A549 (cell line): ENCODE measurements at regions not wholly inside any gene's neighbourhood (a gene's known extent, or its start where the extent isn't known, plus 50 kb on each side); places are given as distances from the start of the nearest gene placed in this dataset.
A peak's percentile ranks its signal among the peaks of the same experiment; 100 is the strongest.

ENCODE experiments used
- ATAC-seq, 2 experiments: fragments of 200-7000 bp in 1 of 2; fragments of >200 bp in 1 of 2; cut with Nextera tagmentation in 1 of 2; cut with Tn5 transposase in 1 of 2; 3 replicates each; pipeline versions ENCODE4 v1.8.0 to v1.9.1; 2018 to 2020; ENCODE audit warnings: mild to moderate bottlenecking in 1 of 2, moderate library complexity in 1 of 2
- CTCF ChIA-PET: fragments of 300-600 bp; sonication (Branson Sonifier 250); formaldehyde crosslinking; extraction: SDS; loops from one replicate; lab custom pipeline; 2021; ENCODE audit warnings: antibody characterized with exemption, inconsistent platforms; lab: Yijun Ruan, JAX
- POLR2A ChIA-PET: fragments of 350-600 bp; formaldehyde crosslinking; extraction: SDS; loops from one replicate; lab custom pipeline; 2021; ENCODE audit warnings: antibody characterized with exemption, inconsistent platforms; lab: Yijun Ruan, JAX
- DNase-seq, 2 experiments: peaks; one replicate each; pipeline versions ENCODE4 v3.0.0 to v3.0.0-alpha.2; 2011 to 2016; ENCODE audit warnings: low read depth in 1 of 2, low spot score in 1 of 2
- FAIRE-seq: peaks from 2 replicates; lab custom pipeline; 2011; peaks lifted over from hg19 to GRCh38; lab: Jason Lieb, UNC
- H3K27ac ChIP-seq, 2 experiments: fragments of >200 bp; sonication (Bioruptor Twin); formaldehyde crosslinking; 3 replicates each; pipeline ENCODE4 v1.5.1; 2016 to 2017
- H3K4me1 ChIP-seq: fragments of >200 bp; sonication (Bioruptor Twin); formaldehyde crosslinking; 3 replicates; pipeline ENCODE4 v1.6.1; 2016
- H3K4me2 ChIP-seq: fragments of >200 bp; sonication (Bioruptor Twin); formaldehyde crosslinking; 3 replicates; pipeline ENCODE4 v1.6.1; 2016
- H3K4me3 ChIP-seq: fragments of >200 bp; sonication (Bioruptor Twin); formaldehyde crosslinking; 3 replicates; pipeline ENCODE4 v1.5.1; 2016
- H3K9me3 ChIP-seq: fragments of >200 bp; sonication (Bioruptor Twin); formaldehyde crosslinking; 3 replicates; pipeline ENCODE4 v1.6.1; 2016
- BHLHE40 ChIP-seq: IDR thresholded peaks from 2 replicates; pipeline ENCODE4 v1.6.1; 2012; ENCODE audit warnings: low read depth, low read length, inconsistent platforms
- CBX2 ChIP-seq: fragments of 200-600 bp; sonication (generic); IDR thresholded peaks from 2 replicates; pipeline ENCODE4 v1.6.1; 2016; ENCODE audit warnings: low read depth, mild to moderate bottlenecking, borderline replicate concordance
- CHD2 ChIP-seq: fragments of 150-350 bp; IDR thresholded peaks from 2 replicates; pipeline ENCODE4 v1.6.1; 2014; ENCODE audit warnings: low read length; ENCODE audit not compliant: partially characterized antibody
- EP300 ChIP-seq, 2 experiments: fragments of >200 bp; sonication (Bioruptor Twin); formaldehyde crosslinking; IDR thresholded peaks; 2 replicates in 1 of 2; 3 replicates in 1 of 2; pipeline ENCODE4 v1.6.1; 2016 to 2017
- ESRRA ChIP-seq: fragments of 150-350 bp; IDR thresholded peaks from 2 replicates; pipeline ENCODE4 v1.6.1; 2014; ENCODE audit warnings: mild to moderate bottlenecking, low read length, borderline replicate concordance
- FOXS1 ChIP-seq: fragments of 250-450 bp; sonication (Bioruptor Pico); IDR thresholded peaks from 2 replicates; pipeline ENCODE4 v1.5.0; 2020; ENCODE audit warnings: mild to moderate bottlenecking, moderate library complexity
- HES2 ChIP-seq: fragments of >200 bp; sonication (Bioruptor Twin); formaldehyde crosslinking; IDR thresholded peaks from 2 replicates; pipeline ENCODE4 v1.6.1; 2016
- HOXB13 ChIP-seq: fragments of 250-450 bp; sonication (Bioruptor Pico); IDR thresholded peaks from 2 replicates; pipeline ENCODE4 v1.5.0; 2020; ENCODE audit warnings: low read depth, mild to moderate bottlenecking, moderate library complexity
- HOXB5 ChIP-seq: fragments of 250-450 bp; sonication (Bioruptor Pico); IDR thresholded peaks from 2 replicates; pipeline ENCODE4 v1.5.0; 2020; ENCODE audit warnings: mild to moderate bottlenecking, moderate library complexity
- JUN ChIP-seq, 2 experiments: fragments of >200 bp; sonication (Bioruptor Twin); formaldehyde crosslinking; IDR thresholded peaks; 2 replicates in 1 of 2; 3 replicates in 1 of 2; pipeline ENCODE4 v1.6.1; 2016 to 2017
- NR3C1 ChIP-seq: fragments of >200 bp; sonication (Bioruptor Twin); formaldehyde crosslinking; IDR thresholded peaks from 3 replicates; pipeline ENCODE4 v1.6.1; 2017
- PBX3 ChIP-seq: IDR thresholded peaks from 2 replicates; pipeline ENCODE4 v1.6.1; 2012
- PHF8 ChIP-seq: fragments of 200-600 bp; sonication (generic); IDR thresholded peaks from 2 replicates; pipeline ENCODE4 v1.6.1; 2016; ENCODE audit warnings: low read depth, mild to moderate bottlenecking, antibody characterized with exemption, moderate library complexity, borderline replicate concordance
- POLR2AphosphoS2 ChIP-seq: conservative IDR thresholded peaks from 2 replicates; pipeline ENCODE4 v1.6.1; 2012; ENCODE audit warnings: low read length, improper control_type of control experiment, inconsistent platforms
- RCOR1 ChIP-seq: fragments of 150-350 bp; IDR thresholded peaks from 2 replicates; pipeline ENCODE4 v1.6.1; 2014; ENCODE audit warnings: antibody characterized with exemption, low read length, low read depth
- RFX5 ChIP-seq: fragments of 450-650 bp; IDR thresholded peaks from 2 replicates; pipeline ENCODE4 v1.7.1; 2014; ENCODE audit warnings: antibody characterized with exemption, mild to moderate bottlenecking, moderate library complexity
- RNF2 ChIP-seq: fragments of 200-600 bp; sonication (generic); IDR thresholded peaks from 2 replicates; pipeline ENCODE4 v1.6.1; 2016; ENCODE audit warnings: low read depth, mild to moderate bottlenecking, antibody characterized with exemption, moderate library complexity, borderline replicate concordance
- SMC3 ChIP-seq: fragments of >200 bp; sonication (Bioruptor Twin); formaldehyde crosslinking; IDR thresholded peaks from 3 replicates; pipeline ENCODE4 v1.6.1; 2018; ENCODE audit warnings: inconsistent platforms
- USF2 ChIP-seq: fragments of 450-650 bp; IDR thresholded peaks from 2 replicates; pipeline ENCODE4 v1.6.1; 2014; ENCODE audit warnings: antibody characterized with exemption
- ZC3H11A ChIP-seq: fragments of 450-650 bp; IDR thresholded peaks from 2 replicates; pipeline ENCODE4 v1.6.1; 2014; ENCODE audit warnings: antibody characterized with exemption, mild to moderate bottlenecking
- ZFP36 ChIP-seq: fragments of 450-650 bp; IDR thresholded peaks from 2 replicates; pipeline ENCODE4 v1.6.1; 2014; ENCODE audit warnings: borderline replicate concordance; ENCODE audit not compliant: partially characterized antibody
- ZSCAN20 ChIP-seq: fragments of 250-450 bp; sonication (Bioruptor Pico); IDR thresholded peaks from 2 replicates; pipeline ENCODE4 v1.8.0; 2022; ENCODE audit warnings: mild to moderate bottlenecking, moderate library complexity
- WGBS: methylation state at CpG from one replicate; pipeline ENCODE4 v1.1.6; 2017; ENCODE audit errors: missing lambda C conversion rate; 5-methylcytosine and 5-hydroxymethylcytosine counted together

- H3K4me3 ChIP-seq = no peak overlapping the region
- ATAC-seq (no peak), FAIRE-seq (no peak), DNase-seq (no peak)
- H3K9me3 ChIP-seq = peaks cover 7% of the 10 kb centered on the region
- TF ChIP-seq ZSCAN20 (CRISPR knock-in tag) (no peak), RFX5 (no peak), FOXS1 (CRISPR knock-in tag) (no peak), NR3C1 (no peak), JUN (IDR thresholded peaks at IDR 0.05) (no peak), PHF8 (no peak), USF2 (no peak), HOXB13 (CRISPR knock-in tag) (no peak), PBX3 (no peak), ZC3H11A (no peak)
- ChIA-PET POLR2A (no interaction called here), CTCF (interaction anchor here (1.7 kb wide), 1 partner anchor 9 kb away, joined by 6 read pairs; no protein-coding TSS in a partner anchor)
- H3K4me1 ChIP-seq = peaks cover 20% of the 10 kb centered on the region
- H3K4me2 ChIP-seq = no peak overlapping the region
- no peak overlapping the region for H3K27ac ChIP-seq
Observed at GRCh38 chr3:102122527-102122926, 273.2 kb downstream of the NFKBIZ start.

GRCh38 chr3:102123590-102124190 is 274.4 kb downstream of the NFKBIZ start:
- H3K27ac ChIP-seq = peak overlapping the region in 1 of 2 experiments; percentile 50; a peak in 1 of 6 replicates
- H3K4me1 ChIP-seq = peaks cover 20% of the 10 kb centered on the region
- DNase-seq (no peak), ATAC-seq (no peak), FAIRE-seq (no peak)
- peaks cover 7% of the 10 kb centered on the region for H3K9me3 ChIP-seq
- POLR2A ChIA-PET = no interaction called here
- WGBS = 29% methylated on average over 2 of the region's 2 CpGs
- no peak overlapping the region for H3K4me3 ChIP-seq
- CTCF ChIA-PET = interaction anchor here (1.7 kb wide), 1 partner anchor 10 kb away, joined by 6 read pairs; no protein-coding TSS in a partner anchor
- TF ChIP-seq BHLHE40 = no peak
- TF ChIP-seq ZFP36 = no peak
- no peak for TF ChIP-seq ESRRA
- TF ChIP-seq HOXB5 (CRISPR knock-in tag) = no peak
- no peak for TF ChIP-seq HES2
- no peak for TF ChIP-seq RCOR1
- no peak for TF ChIP-seq PBX3
- TF ChIP-seq POLR2AphosphoS2 = no peak
- no peak for TF ChIP-seq SMC3
- no peak for TF ChIP-seq EP300 (IDR thresholded peaks at IDR 0.05)
- no peak for TF ChIP-seq RNF2
- no peak for TF ChIP-seq CBX2
- no peak for TF ChIP-seq CHD2
- no peak for TF ChIP-seq PHF8
- TF ChIP-seq, all 56 proteins: peak for 0
- no peak overlapping the region for H3K4me2 ChIP-seq
